Neuronal stem cell (in vitro differentiated cells): ENCODE measurements at regions not wholly inside any gene's neighbourhood (a gene's known extent, or its start where the extent isn't known, plus 50 kb on each side); places are given as distances from the start of the nearest gene placed in this dataset.

Experiments used
- DNase-seq: peaks from one replicate; pipeline ENCODE4 v3.0.0-alpha.2; 2013; ENCODE audit warnings: low spot score
- H2AFZ ChIP-seq: one replicate; pipeline ENCODE4 v1.6.1; 2013; ENCODE audit warnings: mild to moderate bottlenecking, low read length, inconsistent platforms
- H2AK5ac ChIP-seq: 2 replicates; pipeline ENCODE4 v1.6.1; 2013; ENCODE audit warnings: low read depth, mild to moderate bottlenecking, inconsistent platforms, low read length, moderate library complexity, mixed read lengths
- H2BK120ac ChIP-seq: 2 replicates; pipeline ENCODE4 v1.6.1; 2013; ENCODE audit warnings: low read depth, mild to moderate bottlenecking, inconsistent platforms, low read length, moderate library complexity, mixed read lengths
- H2BK12ac ChIP-seq: one replicate; pipeline ENCODE4 v1.6.1; 2013; ENCODE audit warnings: low read length, inconsistent platforms
- H2BK15ac ChIP-seq: 2 replicates; pipeline ENCODE4 v1.6.1; 2013; ENCODE audit warnings: mild to moderate bottlenecking, low read length, inconsistent platforms, mixed read lengths
- H2BK5ac ChIP-seq: one replicate; pipeline ENCODE4 v1.6.1; 2013; ENCODE audit warnings: inconsistent platforms, mild to moderate bottlenecking, low read length, moderate library complexity
- H3K14ac ChIP-seq: one replicate; pipeline ENCODE4 v1.6.1; 2013; ENCODE audit warnings: low read length, inconsistent platforms
- H3K18ac ChIP-seq: 2 replicates; pipeline ENCODE4 v1.6.1; 2013; ENCODE audit warnings: low read length, inconsistent platforms
- H3K23ac ChIP-seq: 2 replicates; pipeline ENCODE4 v1.6.1; 2013; ENCODE audit warnings: low read depth, mild to moderate bottlenecking, mixed read lengths, low read length, inconsistent platforms; ENCODE audit not compliant: poor library complexity
- H3K27ac ChIP-seq: replicated peaks from 3 replicates; pipeline ENCODE4 v1.5.1; 2013; ENCODE audit warnings: low read length, inconsistent platforms
- H3K27me3 ChIP-seq, 3 experiments: 2 replicates each; pipeline ENCODE4 v1.6.1; 2013; ENCODE audit warnings: low read length in 3 of 3, mild to moderate bottlenecking in 2 of 3, inconsistent platforms in 1 of 3, low read depth in 1 of 3, mixed read lengths in 1 of 3, moderate library complexity in 1 of 3; ENCODE audit not compliant: control insufficient read depth in 3 of 3, insufficient read depth in 3 of 3
- H3K36me3 ChIP-seq, 2 donors: replicated peaks in 1 of 2; 2 replicates each; pipeline ENCODE4 v1.6.1; 2013; ENCODE audit warnings: low read length in 2 of 2; ENCODE audit not compliant: control insufficient read depth in 2 of 2, insufficient read depth in 2 of 2
- H3K4ac ChIP-seq: 2 replicates; pipeline ENCODE4 v1.6.1; 2013; ENCODE audit warnings: inconsistent platforms, mild to moderate bottlenecking, low read length, moderate library complexity
- H3K4me1 ChIP-seq, 2 donors: 1 replicate in 1 of 2; 2 replicates in 1 of 2; pipeline ENCODE4 v1.6.1; 2013; ENCODE audit warnings: low read length in 2 of 2, low read depth in 1 of 2; ENCODE audit not compliant: control insufficient read depth in 2 of 2, insufficient read depth in 1 of 2
- H3K4me2 ChIP-seq: one replicate; pipeline ENCODE4 v1.6.1; 2013; ENCODE audit warnings: mild to moderate bottlenecking, low read length, inconsistent platforms; ENCODE audit not compliant: insufficient read depth, poor library complexity, severe bottlenecking
- H3K4me3 ChIP-seq, 2 donors: 2 replicates each; pipeline ENCODE4 v1.5.1; 2013; ENCODE audit warnings: low read length in 2 of 2, mild to moderate bottlenecking in 2 of 2, inconsistent platforms in 1 of 2, moderate library complexity in 1 of 2
- H3K79me1 ChIP-seq: one replicate; pipeline ENCODE4 v1.6.1; 2013; ENCODE audit warnings: low read depth, mild to moderate bottlenecking, inconsistent platforms, low read length, moderate library complexity
- H3K9ac ChIP-seq: one replicate; pipeline ENCODE4 v1.6.1; 2013; ENCODE audit warnings: mild to moderate bottlenecking, low read depth, low read length, inconsistent platforms; ENCODE audit not compliant: poor library complexity
- H3K9me3 ChIP-seq, 2 donors: replicated peaks in 1 of 2; 2 replicates each; pipeline versions ENCODE3 to v1.6.1; 2013; ENCODE audit warnings: low read length in 2 of 2, mild to moderate bottlenecking in 2 of 2, inconsistent platforms in 1 of 2, low read depth in 1 of 2, mixed read lengths in 1 of 2, moderate library complexity in 1 of 2; ENCODE audit not compliant: control insufficient read depth in 2 of 2, insufficient read depth in 1 of 2
- H4K8ac ChIP-seq: one replicate; pipeline ENCODE4 v1.6.1; 2013; ENCODE audit warnings: low read depth, mild to moderate bottlenecking, inconsistent platforms, low read length, moderate library complexity
- H4K91ac ChIP-seq: one replicate; pipeline ENCODE4 v1.6.1; 2013; ENCODE audit warnings: low read length, low read depth, mild to moderate bottlenecking, inconsistent platforms; ENCODE audit not compliant: poor library complexity
- WGBS, 2 donors: extraction: QIAGEN DNeasy Blood & Tissue Kit; methylation state at CpG; one replicate each; pipeline ENCODE4 v1.1.7; 2013; ENCODE audit warnings: missing lambda C conversion rate in 2 of 2, mixed read lengths in 1 of 2; ENCODE audit not compliant: insufficient read length in 2 of 2, insufficient replicate concordance in 1 of 2; ENCODE audit errors: extremely low coverage in 2 of 2; 5-methylcytosine and 5-hydroxymethylcytosine counted together

- Histone ChIP-seq H3K23ac (no peak overlapping the region), H3K9me3 (no peaks in the 10 kb centered on the region), H2BK5ac (no peak overlapping the region), H3K4me2 (no peak overlapping the region), H2BK120ac (no peak overlapping the region), H3K4ac (no peak overlapping the region), H4K91ac (no peak overlapping the region), H3K9ac (no peak overlapping the region), H2BK12ac (no peak overlapping the region), H4K8ac (no peak overlapping the region), H3K14ac (no peak overlapping the region), H3K4me3 (no peak overlapping the region), H2BK15ac (no peak overlapping the region), H3K36me3 (no peaks in the 10 kb centered on the region), H3K4me1 (no peaks in the 10 kb centered on the region), H3K79me1 (no peaks in the 10 kb centered on the region), H3K27me3 (no peaks in the 10 kb centered on the region), H3K18ac (no peak overlapping the region), H2AFZ (no peak overlapping the region), H2AK5ac (no peak overlapping the region), H3K27ac (no peak overlapping the region)
- no peak for DNase-seq
- no CpG with 5 or more reads among the region's 3 CpGs for WGBS, 2 donors
These were observed 95.6 kb downstream of the RRAGB start for GRCh38 chrX:55813150-55813549.

- no peaks in the 10 kb centered on the region for H3K9me3 ChIP-seq
These were observed 98.0 kb downstream of the RRAGB start for GRCh38 chrX:55815546-55815945.

GRCh38 chrX:55816023-55816422 lies 98.5 kb downstream of the RRAGB start:
- H3K4ac ChIP-seq: no peak overlapping the region
- no peaks in the 10 kb centered on the region for H3K9me3 ChIP-seq
- no peak overlapping the region for H2BK15ac ChIP-seq
- H3K4me3 ChIP-seq: no peak overlapping the region
- H3K27ac ChIP-seq: no peak overlapping the region
- no peak overlapping the region for H2BK12ac ChIP-seq
- no peak overlapping the region for H4K91ac ChIP-seq
- no peak overlapping the region for H2BK5ac ChIP-seq
- no peak overlapping the region for H3K14ac ChIP-seq
- H3K4me1 ChIP-seq: peaks cover 0 to 3% of the 10 kb centered on the region in 2 donors
- DNase-seq: no peak
- H2BK120ac ChIP-seq: no peak overlapping the region
- no peak overlapping the region for H3K18ac ChIP-seq
- no peak overlapping the region for H3K4me2 ChIP-seq
- WGBS, 2 donors: no CpG with 5 or more reads among the region's 2 CpGs
- no peak overlapping the region for H3K9ac ChIP-seq
- no peaks in the 10 kb centered on the region for H3K79me1 ChIP-seq
- H4K8ac ChIP-seq: no peak overlapping the region
- no peaks in the 10 kb centered on the region for H3K27me3 ChIP-seq
- no peak overlapping the region for H2AK5ac ChIP-seq
- no peaks in the 10 kb centered on the region for H3K36me3 ChIP-seq
- H2AFZ ChIP-seq: no peak overlapping the region
- no peak overlapping the region for H3K23ac ChIP-seq

More at GRCh38 chrX:55815546-55815945, 98.0 kb downstream of the RRAGB start:
- H4K91ac ChIP-seq: no peak overlapping the region
- no peak for DNase-seq
- H2BK5ac ChIP-seq: no peak overlapping the region
- no peaks in the 10 kb centered on the region for H3K36me3 ChIP-seq
- H3K27ac ChIP-seq: no peak overlapping the region
- H3K27me3 ChIP-seq: no peaks in the 10 kb centered on the region
- no peak overlapping the region for H2BK120ac ChIP-seq
- H3K23ac ChIP-seq: no peak overlapping the region
- no peak overlapping the region for H2BK15ac ChIP-seq
- no peak overlapping the region for H2AK5ac ChIP-seq
- no peak overlapping the region for H2AFZ ChIP-seq
- H3K14ac ChIP-seq: no peak overlapping the region
- no peaks in the 10 kb centered on the region for H3K79me1 ChIP-seq
- no peak overlapping the region for H3K9ac ChIP-seq
- no peak overlapping the region for H3K18ac ChIP-seq
- no peak overlapping the region for H4K8ac ChIP-seq
- H3K4ac ChIP-seq: no peak overlapping the region
- H2BK12ac ChIP-seq: no peak overlapping the region
- H3K4me2 ChIP-seq: no peak overlapping the region
- H3K4me1 ChIP-seq: peaks cover 0 to 3% of the 10 kb centered on the region in 2 donors
- H3K4me3 ChIP-seq: no peak overlapping the region

GRCh38 chrX:55818673-55819375 lies 101.3 kb downstream of the RRAGB start:
- no CpG with 5 or more reads among the region's 3 CpGs for WGBS, 2 donors
- no peaks in the 10 kb centered on the region for H3K79me1 ChIP-seq
- no peaks in the 10 kb centered on the region for H3K36me3 ChIP-seq
- peaks cover 0 to 3% of the 10 kb centered on the region in 2 donors for H3K4me1 ChIP-seq
- H3K4me2 ChIP-seq: no peak overlapping the region
- H3K9me3 ChIP-seq: no peaks in the 10 kb centered on the region
- no peak overlapping the region for H3K14ac ChIP-seq
- no peak overlapping the region for H4K91ac ChIP-seq
- H3K18ac ChIP-seq: no peak overlapping the region
- H3K9ac ChIP-seq: no peak overlapping the region
- H2BK120ac ChIP-seq: no peak overlapping the region
- H4K8ac ChIP-seq: no peak overlapping the region
- H2AFZ ChIP-seq: no peak overlapping the region
- H2BK12ac ChIP-seq: no peak overlapping the region
- no peak overlapping the region for H3K23ac ChIP-seq
- no peak overlapping the region for H3K27ac ChIP-seq
- no peak overlapping the region for H2BK15ac ChIP-seq
- H3K27me3 ChIP-seq: no peaks in the 10 kb centered on the region
- H3K4ac ChIP-seq: no peak overlapping the region
- H2BK5ac ChIP-seq: no peak overlapping the region
- no peak for DNase-seq
- no peak overlapping the region for H2AK5ac ChIP-seq
- no peak overlapping the region for H3K4me3 ChIP-seq
